ENCODE measurements at regions not wholly inside any gene's neighbourhood (a gene's known extent, or its start where the extent isn't known, plus 50 kb on each side); places are given as distances from the start of the nearest gene placed in this dataset.

GRCh38 chr20:50306478-50307423 lies 116.1 kb downstream of the CEBPB start:
- TF ChIP-seq MAX (IDR thresholded peaks at IDR 0.05; ENCODE audit: low read depth, low read length) (no peak), CTCF (IDR thresholded peaks at IDR 0.05; ENCODE audit: low read depth, low read length) (no peak), POLR2A (IDR thresholded peaks at IDR 0.05; ENCODE audit: extremely low read depth, insufficient read length) (no peak), MYC (IDR thresholded peaks at IDR 0.05; ENCODE audit: low read depth, low read length) (no peak)
- no peak overlapping the region for H3K4me3 ChIP-seq (ENCODE audit: low read depth, low read length)
- no peak for DNase-seq (ENCODE audit: low read depth)

- no peak overlapping the region for H3K4me3 ChIP-seq (ENCODE audit: low read depth, low read length)
- no peak for DNase-seq (ENCODE audit: low read depth)
- TF ChIP-seq CTCF (IDR thresholded peaks at IDR 0.05; ENCODE audit: low read depth, low read length) (no peak), MYC (IDR thresholded peaks at IDR 0.05; ENCODE audit: low read depth, low read length) (no peak), POLR2A (IDR thresholded peaks at IDR 0.05; ENCODE audit: extremely low read depth, insufficient read length) (no peak), MAX (IDR thresholded peaks at IDR 0.05; ENCODE audit: low read depth, low read length) (no peak)
Measured at GRCh38 chr20:50308166-50308512, 117.5 kb downstream of the CEBPB start.

- H3K4me3 ChIP-seq (ENCODE audit: low read depth, low read length), result no peak overlapping the region
- TF ChIP-seq MAX (IDR thresholded peaks at IDR 0.05; ENCODE audit: low read depth, low read length) (no peak), POLR2A (IDR thresholded peaks at IDR 0.05; ENCODE audit: extremely low read depth, insufficient read length) (no peak), CTCF (IDR thresholded peaks at IDR 0.05; ENCODE audit: low read depth, low read length) (no peak), MYC (IDR thresholded peaks at IDR 0.05; ENCODE audit: low read depth, low read length) (no peak)
- peak; percentile 43 for DNase-seq (ENCODE audit: low read depth)
Measured at GRCh38 chr20:50308513-50309279, 118.1 kb downstream of the CEBPB start.

GRCh38 chr20:50309280-50309763 lies 118.7 kb downstream of the CEBPB start:
- no peak for DNase-seq (ENCODE audit: low read depth)
- no peak for TF ChIP-seq MAX (IDR thresholded peaks at IDR 0.05; ENCODE audit: low read depth, low read length)
- H3K4me3 ChIP-seq (ENCODE audit: low read depth, low read length), result no peak overlapping the region

- no peak for DNase-seq (ENCODE audit: low read depth)
- TF ChIP-seq MYC (IDR thresholded peaks at IDR 0.05; ENCODE audit: low read depth, low read length), result no peak
- no peak for TF ChIP-seq CTCF (IDR thresholded peaks at IDR 0.05; ENCODE audit: low read depth, low read length)
- no peak for TF ChIP-seq MAX (IDR thresholded peaks at IDR 0.05; ENCODE audit: low read depth, low read length)
- no peak for TF ChIP-seq POLR2A (IDR thresholded peaks at IDR 0.05; ENCODE audit: extremely low read depth, insufficient read length)
- no peak overlapping the region for H3K4me3 ChIP-seq (ENCODE audit: low read depth, low read length)
Measured at GRCh38 chr20:50309764-50310672, 119.4 kb downstream of the CEBPB start.

All from NB4 (cell line).